ENCODE measurements at regions not wholly inside any gene's neighbourhood (a gene's known extent, or its start where the extent isn't known, plus 50 kb on each side); places are given as distances from the start of the nearest gene placed in this dataset.
"Not testable (repeated sequence)": the region's sequence is repeated elsewhere in the genome, so short reads cannot be mapped to it uniquely, and the experiment has no call there.

GRCh38 chr12:85424581-85425348, 144.7 kb downstream of the ALX1 start:
- Mint-ChIP-seq H3K4me3 (ENCODE audit: unreplicated experiment) (no peak overlapping the region), H3K27me3 (ENCODE audit: low read depth) (peaks cover 27% of the 10 kb centered on the region), H3K9me3 (ENCODE audit: low read depth) (peaks cover 3% of the 10 kb centered on the region), H3K4me1 (ENCODE audit: low read depth) (no peaks in the 10 kb centered on the region), H3K36me3 (ENCODE audit: low read depth) (no peaks in the 10 kb centered on the region), H3K27ac (ENCODE audit: unreplicated experiment) (no peak overlapping the region)
- TF ChIP-seq, protein P1, sequence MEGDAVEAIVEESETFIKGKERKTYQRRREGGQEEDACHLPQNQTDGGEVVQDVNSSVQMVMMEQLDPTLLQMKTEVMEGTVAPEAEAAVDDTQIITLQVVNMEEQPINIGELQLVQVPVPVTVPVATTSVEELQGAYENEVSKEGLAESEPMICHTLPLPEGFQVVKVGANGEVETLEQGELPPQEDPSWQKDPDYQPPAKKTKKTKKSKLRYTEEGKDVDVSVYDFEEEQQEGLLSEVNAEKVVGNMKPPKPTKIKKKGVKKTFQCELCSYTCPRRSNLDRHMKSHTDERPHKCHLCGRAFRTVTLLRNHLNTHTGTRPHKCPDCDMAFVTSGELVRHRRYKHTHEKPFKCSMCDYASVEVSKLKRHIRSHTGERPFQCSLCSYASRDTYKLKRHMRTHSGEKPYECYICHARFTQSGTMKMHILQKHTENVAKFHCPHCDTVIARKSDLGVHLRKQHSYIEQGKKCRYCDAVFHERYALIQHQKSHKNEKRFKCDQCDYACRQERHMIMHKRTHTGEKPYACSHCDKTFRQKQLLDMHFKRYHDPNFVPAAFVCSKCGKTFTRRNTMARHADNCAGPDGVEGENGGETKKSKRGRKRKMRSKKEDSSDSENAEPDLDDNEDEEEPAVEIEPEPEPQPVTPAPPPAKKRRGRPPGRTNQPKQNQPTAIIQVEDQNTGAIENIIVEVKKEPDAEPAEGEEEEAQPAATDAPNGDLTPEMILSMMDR (IDR thresholded peaks at IDR 0.05) = peak; percentile 80
- no peak for DNase-seq (ENCODE audit: low spot score)

DNA sequence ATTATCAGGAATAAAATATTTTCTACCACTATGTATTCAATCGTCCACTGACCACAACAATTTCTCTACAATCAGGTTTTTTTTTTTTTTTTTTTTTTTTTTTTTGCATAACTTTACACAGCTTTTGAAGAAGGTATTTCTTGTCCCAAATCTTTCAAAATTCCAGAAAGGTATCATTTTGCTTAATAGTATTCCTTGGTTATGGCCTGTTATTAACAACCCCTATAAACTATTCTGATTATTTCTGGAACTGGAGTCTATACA, 145.3 kb downstream of the ALX1 start:
- TF ChIP-seq, protein P1 (IDR thresholded peaks at IDR 0.05) = no peak
- Mint-ChIP-seq H3K4me1 (ENCODE audit: low read depth) (no peaks in the 10 kb centered on the region), H3K27me3 (ENCODE audit: low read depth) (peaks cover 27% of the 10 kb centered on the region), H3K4me3 (ENCODE audit: unreplicated experiment) (no peak overlapping the region), H3K27ac (ENCODE audit: unreplicated experiment) (no peak overlapping the region), H3K36me3 (ENCODE audit: low read depth) (no peaks in the 10 kb centered on the region), H3K9me3 (ENCODE audit: low read depth) (peaks cover 3% of the 10 kb centered on the region)
- DNase-seq (ENCODE audit: low spot score) = no peak

DNA sequence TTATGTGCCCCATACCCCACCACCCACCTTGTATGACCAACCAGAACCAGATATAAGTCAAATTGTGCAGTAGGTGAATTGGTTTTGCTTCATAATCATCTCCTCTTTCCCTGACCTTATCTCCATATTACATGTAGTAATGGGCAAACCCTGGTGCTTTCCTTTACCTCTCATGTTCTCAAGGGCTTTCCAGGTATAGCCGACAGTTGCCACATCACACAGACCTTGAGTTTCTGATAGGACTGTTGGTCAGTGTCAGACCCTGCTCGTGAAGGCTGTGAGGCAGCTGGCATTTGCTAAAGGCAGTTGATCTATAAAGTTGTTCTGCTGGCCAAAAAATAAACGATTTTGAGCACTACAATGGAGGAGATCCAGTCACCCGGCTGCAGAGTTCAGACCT, 145.9 kb downstream of the ALX1 start:
- TF ChIP-seq, protein P1 (IDR thresholded peaks at IDR 0.05) = no peak
- peaks cover 25% of the 10 kb centered on the region for H3K27me3 Mint-ChIP-seq (ENCODE audit: low read depth)
- H3K9me3 Mint-ChIP-seq (ENCODE audit: low read depth) = peaks cover 3% of the 10 kb centered on the region
- DNase-seq (ENCODE audit: low spot score) = no peak
- H3K27ac Mint-ChIP-seq (ENCODE audit: unreplicated experiment) = no peak overlapping the region
- H3K4me3 Mint-ChIP-seq (ENCODE audit: unreplicated experiment) = no peak overlapping the region
- H3K36me3 Mint-ChIP-seq (ENCODE audit: low read depth) = no peaks in the 10 kb centered on the region
- no peaks in the 10 kb centered on the region for H3K4me1 Mint-ChIP-seq (ENCODE audit: low read depth)

DNA sequence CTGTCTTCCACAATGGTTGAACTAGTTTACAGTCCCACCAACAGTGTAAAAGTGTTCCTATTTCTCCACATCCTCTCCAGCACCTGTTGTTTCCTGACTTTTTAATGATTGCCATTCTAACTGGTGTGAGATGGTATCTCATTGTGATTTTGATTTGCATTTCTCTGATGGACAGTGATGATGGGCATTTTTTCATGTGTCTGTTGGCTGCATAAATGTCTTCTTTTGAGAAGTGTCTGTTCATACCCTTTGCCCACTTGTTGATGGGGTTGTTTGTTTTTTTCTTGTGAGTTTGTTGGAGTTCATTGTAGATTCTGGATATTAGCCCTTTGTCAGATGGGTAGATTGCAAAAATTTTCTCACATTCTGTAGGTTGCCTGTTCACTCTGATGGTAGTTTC, 153.1 kb downstream of the ALX1 start:
- not testable (repeated sequence) for H3K9me3 Mint-ChIP-seq (ENCODE audit: low read depth); H3K27me3 Mint-ChIP-seq (ENCODE audit: low read depth); H3K4me1 Mint-ChIP-seq (ENCODE audit: low read depth); H3K4me3 Mint-ChIP-seq (ENCODE audit: unreplicated experiment); H3K27ac Mint-ChIP-seq (ENCODE audit: unreplicated experiment); DNase-seq (ENCODE audit: low spot score); H3K36me3 Mint-ChIP-seq (ENCODE audit: low read depth)

DNA sequence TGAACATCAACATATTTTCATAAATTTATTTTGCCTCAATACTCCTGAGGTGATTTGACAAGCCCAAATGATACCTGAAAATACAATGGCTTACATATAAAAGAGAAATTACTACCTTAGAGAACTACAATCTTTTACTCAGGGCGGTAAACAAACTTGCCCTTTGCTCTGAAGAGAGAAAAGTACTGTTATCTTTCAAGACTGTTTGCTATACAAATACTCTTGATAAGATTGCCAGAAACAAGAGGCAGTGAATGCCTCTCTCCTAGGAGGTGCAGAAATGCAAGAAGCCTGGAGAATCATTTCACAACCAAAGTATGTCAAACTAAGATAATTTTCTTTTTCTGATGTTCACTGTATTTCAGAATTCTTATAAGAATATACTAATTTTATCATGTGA, 160.3 kb downstream of the ALX1 start:
- TF ChIP-seq, protein P1 (IDR thresholded peaks at IDR 0.05) = no peak
- Mint-ChIP-seq H3K27ac (ENCODE audit: unreplicated experiment) (no peak overlapping the region), H3K4me1 (ENCODE audit: low read depth) (no peaks in the 10 kb centered on the region), H3K27me3 (ENCODE audit: low read depth) (peaks cover 23% of the 10 kb centered on the region), H3K4me3 (ENCODE audit: unreplicated experiment) (no peak overlapping the region), H3K9me3 (ENCODE audit: low read depth) (peaks cover 9% of the 10 kb centered on the region), H3K36me3 (ENCODE audit: low read depth) (no peaks in the 10 kb centered on the region)
- DNase-seq (ENCODE audit: low spot score) = no peak

DNA sequence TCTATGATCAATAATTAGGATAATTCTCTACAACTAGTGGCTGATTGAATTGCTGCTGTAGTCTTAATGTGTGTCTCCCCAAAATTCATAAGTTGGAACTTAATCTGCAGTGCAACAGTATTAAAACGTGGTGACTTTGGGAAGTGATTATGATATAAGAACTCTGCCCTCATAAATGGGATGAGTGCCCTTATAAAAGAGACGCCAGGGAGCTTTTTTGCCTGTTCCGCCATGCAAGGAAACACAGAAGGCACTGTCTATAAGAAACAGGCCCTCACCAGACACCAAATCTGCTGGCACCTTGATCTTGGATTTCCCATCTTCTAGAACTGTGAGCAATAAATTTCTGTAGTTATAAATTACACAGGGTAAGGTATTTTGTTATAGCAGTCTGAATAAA, 161.0 kb downstream of the ALX1 start:
- Mint-ChIP-seq H3K36me3 (ENCODE audit: low read depth) (no peaks in the 10 kb centered on the region), H3K4me3 (ENCODE audit: unreplicated experiment) (no peak overlapping the region), H3K9me3 (ENCODE audit: low read depth) (peaks cover 9% of the 10 kb centered on the region), H3K4me1 (ENCODE audit: low read depth) (no peaks in the 10 kb centered on the region), H3K27ac (ENCODE audit: unreplicated experiment) (no peak overlapping the region), H3K27me3 (ENCODE audit: low read depth) (peaks cover 27% of the 10 kb centered on the region)
- TF ChIP-seq, protein P1 (IDR thresholded peaks at IDR 0.05) = no peak
- no peak for DNase-seq (ENCODE audit: low spot score)

Measured in chondrocyte (in vitro differentiated cells).